HPDE6-E6E7 (cell line): ENCODE measurements at regions not wholly inside any gene's neighbourhood (a gene's known extent, or its start where the extent isn't known, plus 50 kb on each side); places are given as distances from the start of the nearest gene placed in this dataset.

Experiments used
- DNase-seq: peaks from one replicate; pipeline ENCODE4 v3.0.0; 2011; ENCODE audit warnings: missing footprints; ENCODE audit errors: extremely low spot score

DNA sequence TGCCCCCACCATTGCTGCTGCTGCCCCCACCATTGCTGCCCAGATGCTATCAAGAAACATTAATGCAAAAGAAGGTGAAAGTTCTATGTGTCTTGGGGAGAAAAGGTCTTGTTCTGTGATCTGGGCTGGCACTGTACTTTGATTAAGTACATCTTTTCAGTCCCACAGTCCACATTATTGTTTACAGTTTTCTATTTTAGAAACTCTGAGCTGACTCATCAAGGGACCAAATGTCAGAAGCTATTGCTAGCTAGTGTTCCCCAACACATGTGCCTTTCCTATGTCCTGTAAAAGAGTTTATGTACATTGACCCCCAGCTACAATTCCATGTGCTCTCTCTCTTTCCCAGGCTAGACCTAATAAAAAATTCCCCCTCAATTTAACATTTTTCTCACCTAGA is 264.7 kb upstream of the NECTIN3 start:
- DNase-seq, result no peak

DNA sequence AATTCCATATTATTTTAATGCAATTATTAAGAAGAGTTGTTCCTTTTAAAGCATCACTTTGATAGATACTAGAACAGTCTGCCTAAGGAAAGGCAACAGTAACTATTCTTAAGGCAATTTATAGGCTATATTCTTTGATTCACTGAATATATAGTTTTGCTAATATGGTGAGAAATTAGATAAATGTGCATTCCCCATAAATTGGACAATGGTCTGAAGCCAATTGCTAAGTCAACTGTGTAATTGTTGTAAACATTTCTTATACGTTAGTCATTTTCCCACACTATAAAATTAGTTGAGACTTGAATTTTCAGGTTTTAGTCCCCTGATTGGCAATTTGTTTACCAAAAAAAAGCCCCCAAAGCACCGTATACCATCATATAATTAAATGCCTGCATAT is 263.0 kb upstream of the NECTIN3 start:
- no peak for DNase-seq

DNA sequence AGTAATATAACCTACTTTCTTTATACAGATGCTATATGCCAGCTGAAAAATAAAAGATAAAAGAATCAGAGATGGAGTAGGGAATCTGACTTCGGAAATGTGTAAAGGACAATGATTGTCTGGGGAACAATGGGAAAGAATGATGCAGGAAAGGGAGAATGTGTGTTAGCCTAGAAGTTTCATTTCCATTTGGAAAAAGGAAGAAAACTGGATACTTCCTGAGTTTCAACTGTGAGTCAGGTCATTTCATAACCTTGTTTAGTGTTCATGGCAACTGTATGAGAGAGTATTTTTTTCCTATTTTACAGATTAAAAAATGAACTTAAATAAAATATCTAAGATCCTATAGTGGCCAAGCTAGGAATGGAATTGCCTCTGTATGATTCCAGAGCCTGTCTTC is 261.3 kb upstream of the NECTIN3 start:
- DNase-seq, result no peak

DNA sequence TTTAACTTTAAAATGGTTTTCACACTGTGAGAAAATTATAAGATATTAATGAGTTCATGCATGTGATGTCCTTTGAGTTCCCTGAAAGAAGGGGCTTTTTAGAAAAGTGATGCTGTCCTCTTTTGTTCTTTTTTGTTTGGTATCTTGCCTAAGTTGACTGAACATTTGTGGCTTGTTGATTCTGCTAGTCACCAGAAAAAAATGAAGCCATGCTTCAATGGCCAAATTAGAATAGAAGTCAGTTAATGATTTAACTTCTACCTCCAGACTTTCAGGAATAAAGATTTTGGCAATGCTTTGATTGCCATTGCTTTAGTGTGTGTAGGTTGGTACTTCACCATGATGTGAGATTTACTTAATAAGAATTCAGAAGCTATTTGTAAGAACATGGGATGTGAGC is 260.6 kb upstream of the NECTIN3 start:
- no peak for DNase-seq

DNA sequence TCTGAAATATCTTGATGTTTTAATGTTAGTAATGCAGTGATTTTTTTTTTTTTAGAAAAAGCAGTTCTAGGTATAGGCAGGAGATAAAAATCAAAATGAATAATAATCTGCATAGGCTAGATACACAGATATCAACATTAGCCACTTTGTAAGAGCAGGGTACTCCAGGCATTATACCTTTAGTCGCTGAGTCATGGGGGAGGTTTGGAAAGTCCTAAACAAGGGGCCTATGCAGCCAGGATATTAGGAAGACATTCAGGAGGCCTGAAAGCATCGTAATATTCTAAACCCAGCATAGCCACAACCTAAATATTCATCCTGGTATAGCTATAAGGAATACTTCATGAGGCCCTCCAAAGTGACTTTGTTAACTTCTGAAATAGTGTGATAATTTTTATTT is 258.1 kb upstream of the NECTIN3 start:
- DNase-seq, result no peak

DNA sequence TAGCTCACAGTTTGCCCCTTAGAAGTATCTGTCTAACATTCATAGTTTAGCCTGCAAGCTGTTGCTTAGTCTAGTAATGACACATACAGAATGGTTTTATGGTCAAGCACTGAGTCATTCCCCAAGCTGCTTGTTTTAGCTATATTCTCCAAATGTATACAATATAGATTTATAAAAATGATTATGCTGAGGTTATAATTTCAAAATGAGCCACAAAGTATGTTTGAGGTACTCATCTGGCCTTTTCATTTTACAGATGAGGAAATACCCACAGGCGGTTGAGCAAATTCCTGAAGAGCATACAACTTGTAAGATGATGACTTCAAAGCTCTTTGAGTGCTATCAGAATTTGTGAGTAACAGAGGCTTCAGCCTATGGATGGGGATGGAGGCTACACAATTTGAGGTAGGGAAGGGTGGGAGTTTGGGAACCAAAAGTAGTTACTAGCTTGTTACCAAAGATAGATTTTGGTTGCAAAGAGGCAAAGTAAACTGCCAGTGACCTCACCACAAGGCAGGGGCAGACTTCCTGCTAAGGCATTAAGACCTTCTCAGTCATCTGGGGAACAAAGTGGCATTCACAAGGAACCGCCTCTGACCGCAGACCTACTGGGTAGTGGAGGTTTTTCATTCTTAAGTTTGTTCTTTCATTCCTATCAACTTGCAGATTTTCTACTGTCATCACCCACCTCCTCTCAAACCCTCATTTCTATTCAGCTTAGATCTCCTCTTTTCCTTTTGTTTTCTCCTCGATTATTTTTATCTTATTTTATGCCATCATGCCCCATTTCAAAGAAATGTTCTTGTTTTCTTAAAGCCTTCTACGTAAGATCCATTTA is 257.2 kb upstream of the NECTIN3 start:
- DNase-seq, result no peak

DNA sequence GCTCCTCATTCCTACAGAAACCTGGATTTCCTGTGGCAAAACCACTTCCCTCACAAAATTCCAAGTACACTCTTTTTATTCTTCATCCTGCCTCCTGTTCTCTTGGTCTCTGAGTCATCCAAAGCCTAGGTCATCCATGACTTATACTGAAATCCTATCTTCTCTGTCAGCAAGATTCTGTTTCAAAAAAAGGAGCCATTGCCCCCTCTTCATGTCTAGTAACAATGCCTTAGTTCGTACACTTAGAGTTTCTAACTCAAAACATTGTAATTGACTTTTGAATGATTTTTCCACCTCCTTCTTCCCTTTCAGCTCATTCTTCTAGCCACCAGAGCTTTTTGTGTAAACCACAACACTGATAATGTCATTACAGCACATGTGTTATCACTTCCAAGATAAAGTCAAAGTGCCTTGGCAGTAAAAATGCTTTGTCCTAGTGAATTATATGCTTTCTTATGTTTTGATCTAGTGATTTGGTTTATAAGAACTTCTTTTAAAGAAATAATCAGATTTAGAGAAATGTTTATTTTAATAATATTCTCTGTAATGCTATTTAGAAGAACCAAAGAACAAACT is 256.5 kb upstream of the NECTIN3 start:
- no peak for DNase-seq

DNA sequence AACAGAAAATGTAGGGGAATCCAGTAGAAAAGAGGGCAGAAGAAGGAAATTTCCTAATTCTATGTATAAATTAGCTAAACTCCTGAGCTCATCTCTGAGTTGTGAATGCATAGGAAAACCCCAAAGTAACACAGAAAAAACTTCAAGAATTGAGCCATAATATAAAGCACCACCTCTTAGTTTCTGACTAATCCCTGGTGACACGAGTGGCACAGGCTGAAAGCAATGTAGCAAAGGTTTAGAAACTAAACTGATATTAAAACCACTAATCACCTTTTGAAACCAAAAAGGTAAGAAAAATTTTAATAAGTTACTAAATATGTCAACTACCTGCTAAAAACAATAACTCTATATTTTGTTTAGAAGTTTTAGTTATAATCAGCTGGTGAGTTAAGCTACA is 255.6 kb upstream of the NECTIN3 start:
- no peak for DNase-seq

DNA sequence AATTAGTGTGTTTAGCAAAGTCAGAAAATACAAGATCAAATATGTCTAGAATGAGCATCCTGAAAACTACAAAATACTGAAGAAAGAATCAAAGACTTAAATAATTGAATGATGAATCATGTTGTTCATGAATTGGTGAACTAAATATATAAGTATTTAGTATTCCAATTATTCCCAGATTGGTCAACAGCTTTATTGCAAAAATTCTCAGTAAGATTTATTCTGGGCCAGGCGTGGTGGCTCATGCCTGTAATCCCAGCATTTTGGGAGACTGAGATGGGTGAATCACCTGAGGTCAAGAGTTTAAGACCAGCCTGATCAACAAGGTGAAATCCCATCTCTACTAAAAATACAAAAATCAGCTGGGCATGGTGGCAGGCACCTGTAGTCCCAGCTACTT is 250.0 kb upstream of the NECTIN3 start:
- no peak for DNase-seq

DNA sequence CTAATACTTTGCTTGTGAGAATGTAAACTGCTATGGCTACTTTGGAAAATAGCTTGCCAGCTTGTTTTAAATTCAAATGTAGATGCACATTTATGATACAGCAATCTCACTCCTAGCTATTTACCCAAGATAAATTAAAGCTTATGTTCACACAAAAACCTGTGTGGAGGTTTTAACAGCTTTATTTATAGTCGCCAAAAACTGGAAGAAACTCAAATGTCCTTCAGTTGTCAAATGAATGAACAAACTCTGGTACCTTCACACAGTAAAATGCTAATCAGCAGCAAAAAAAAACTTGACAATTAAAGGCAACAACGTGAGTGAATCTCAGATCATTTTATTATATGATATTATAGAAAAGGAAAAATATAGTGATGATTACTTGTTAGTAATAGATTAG is 248.6 kb upstream of the NECTIN3 start:
- no peak for DNase-seq

DNA sequence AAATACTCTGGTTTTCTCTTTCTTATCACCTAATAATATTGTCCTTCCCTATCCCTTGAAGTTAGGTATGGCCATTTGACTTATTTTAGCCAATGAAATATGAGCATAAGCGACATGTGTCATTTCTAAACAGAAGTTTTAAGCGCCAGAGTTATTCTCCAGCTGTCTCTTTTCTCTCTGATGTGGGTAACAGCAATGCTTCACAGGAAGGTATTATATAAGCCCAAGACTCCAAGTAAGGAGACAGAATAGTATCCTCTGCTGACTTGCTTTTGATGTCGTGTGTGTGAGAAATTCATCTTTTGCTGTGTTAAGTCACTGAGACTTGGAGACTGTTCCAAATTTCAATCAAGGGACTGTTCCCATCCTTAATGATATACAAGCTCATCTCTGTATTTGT is 224.6 kb upstream of the NECTIN3 start:
- DNase-seq, result no peak

DNA sequence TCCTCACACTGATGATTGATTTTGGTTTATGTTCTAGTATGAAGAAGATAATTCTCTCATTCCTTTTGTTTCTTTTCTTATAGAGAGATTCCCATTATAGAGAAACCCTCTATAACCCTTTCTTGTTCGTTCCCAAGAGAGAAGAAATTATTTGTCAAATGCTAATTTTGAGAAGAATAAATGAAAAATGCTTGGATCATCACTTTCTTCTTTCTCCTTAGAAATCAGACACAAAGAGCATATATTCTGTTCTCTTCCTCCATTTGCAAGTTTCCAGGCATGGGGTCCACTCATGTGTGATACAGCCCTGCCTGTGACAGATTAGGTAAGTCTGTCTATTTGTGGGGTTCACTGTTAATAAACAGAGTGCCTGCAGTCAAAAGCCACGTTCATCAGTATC is 222.6 kb upstream of the NECTIN3 start:
- DNase-seq, result no peak

DNA sequence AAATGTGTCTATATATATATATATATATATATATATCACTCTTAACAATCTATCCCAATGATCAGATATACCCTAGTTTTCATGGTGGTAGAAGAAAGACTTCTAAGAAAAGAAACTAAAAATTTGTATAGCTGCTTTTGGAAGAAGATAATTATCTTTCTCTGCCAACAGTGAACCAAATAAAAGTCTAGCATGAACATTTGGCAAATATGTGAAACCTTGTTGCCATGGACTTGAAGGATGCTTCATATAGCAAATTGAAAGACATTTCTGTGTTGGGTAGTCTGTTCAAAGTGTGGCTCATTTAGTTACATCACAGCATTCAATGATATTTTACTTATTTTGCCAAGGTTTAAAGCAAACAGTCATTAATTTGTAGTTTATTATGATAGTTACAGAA is 219.9 kb upstream of the NECTIN3 start:
- DNase-seq, result no peak

DNA sequence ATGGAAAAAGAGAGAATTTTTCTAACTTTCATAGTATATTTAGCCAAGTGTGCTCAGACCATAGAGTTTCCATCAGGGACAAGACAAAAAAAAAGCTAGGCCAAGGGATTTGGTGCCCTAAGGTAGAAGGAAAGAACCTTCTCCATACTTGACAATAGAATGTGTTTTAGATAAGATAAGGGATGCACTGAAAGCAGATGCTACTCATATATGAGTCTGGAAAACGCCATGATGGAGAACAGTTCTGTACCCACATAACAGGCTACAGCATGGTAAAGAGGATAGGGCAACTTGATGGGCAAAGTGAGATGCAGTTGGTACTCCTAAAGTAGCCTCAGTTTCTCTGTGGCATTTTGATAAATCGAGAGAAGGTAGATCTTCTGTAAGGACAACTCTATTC is 216.4 kb upstream of the NECTIN3 start:
- no peak for DNase-seq

DNA sequence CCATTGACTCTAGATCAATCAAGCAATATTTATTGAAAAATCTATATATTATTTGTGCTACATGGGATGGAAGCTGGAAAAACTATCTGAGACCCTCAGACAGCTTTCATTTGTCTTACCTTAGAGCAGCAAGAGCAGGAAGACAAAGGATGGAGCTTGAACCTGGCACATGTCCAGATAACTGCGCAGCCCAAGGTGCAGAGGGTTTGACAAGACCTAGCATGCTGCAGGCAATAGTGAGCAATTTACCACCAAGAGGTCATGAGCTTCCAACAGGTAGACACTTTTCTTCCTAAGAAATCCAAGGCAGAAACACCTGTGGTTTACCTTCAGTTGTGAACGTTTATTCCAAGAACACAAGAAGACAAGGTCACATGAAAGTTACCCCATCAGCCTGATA is 214.7 kb upstream of the NECTIN3 start:
- DNase-seq, result no peak

DNA sequence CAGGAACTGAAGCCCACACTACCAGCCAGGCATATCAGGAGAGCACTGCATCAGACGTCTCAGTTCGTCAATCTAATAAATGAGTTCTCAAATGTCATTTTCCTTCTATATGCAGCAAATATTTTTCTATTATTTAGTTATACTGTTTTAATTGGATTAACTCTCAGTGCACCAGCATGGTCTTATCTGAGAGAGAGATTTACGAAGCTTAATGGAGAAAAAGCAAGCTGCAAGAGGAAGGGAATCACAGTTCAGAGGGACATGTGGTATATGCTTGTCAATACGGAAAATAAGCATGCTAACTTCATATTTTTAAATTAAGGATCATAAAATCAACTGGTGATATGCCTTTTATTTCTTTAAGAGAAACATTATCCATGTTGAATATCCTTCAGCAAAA is 213.1 kb upstream of the NECTIN3 start:
- DNase-seq, result no peak

DNA sequence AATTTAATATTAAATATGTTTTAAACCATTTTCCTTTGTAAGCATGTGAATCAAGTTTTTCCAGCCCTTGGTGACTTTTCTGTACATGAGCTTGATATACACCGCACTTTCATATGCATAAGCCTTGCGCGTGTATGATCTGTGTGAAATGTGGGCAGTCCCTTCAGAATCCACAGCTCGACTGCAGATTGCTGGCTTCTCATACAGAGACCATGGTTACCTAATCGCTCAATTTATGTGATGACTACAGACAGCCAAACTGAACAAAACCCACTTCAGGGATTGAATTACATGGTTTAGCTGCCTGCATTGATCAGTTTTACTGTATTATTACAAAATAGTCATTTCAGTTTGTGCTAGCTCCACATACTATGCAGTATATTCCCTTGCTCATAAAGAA is 212.3 kb upstream of the NECTIN3 start:
- DNase-seq, result no peak

DNA sequence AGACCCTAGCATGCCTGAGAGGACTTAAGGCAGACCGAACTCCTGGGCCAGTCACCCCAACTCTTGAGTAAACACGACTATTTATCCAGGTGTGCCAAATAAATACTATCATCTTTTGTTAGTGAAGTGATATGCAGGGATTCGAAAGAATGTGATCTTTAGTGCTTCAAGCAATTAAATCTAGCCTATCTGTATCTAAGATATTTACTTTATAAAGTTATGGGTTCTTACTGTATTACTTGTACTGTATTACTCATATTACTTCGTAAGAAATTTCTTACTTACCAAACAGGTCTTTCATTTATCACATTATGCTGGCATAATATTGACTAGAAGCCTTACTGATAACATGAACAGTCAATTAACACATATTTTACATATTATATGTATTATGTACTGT is 211.6 kb upstream of the NECTIN3 start:
- no peak for DNase-seq

DNA sequence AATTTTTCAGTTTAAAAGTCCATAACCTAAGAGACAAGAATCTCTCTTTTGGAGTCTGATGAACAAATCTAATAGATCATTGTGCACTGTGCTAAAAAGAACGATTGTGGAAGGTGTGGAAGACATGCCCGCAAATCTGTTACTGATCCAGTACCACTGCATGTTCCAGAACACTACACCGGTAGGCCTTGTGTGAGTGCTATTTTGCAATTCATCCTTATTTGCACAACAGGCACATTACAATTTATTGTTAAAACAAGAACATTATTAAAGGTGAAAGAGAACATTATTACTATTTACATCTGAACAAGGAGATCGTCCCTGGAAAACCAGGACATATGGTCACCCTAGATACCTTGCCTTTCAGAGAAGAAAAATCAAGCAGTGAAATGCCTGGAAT is 205.7 kb upstream of the NECTIN3 start:
- no peak for DNase-seq

DNA sequence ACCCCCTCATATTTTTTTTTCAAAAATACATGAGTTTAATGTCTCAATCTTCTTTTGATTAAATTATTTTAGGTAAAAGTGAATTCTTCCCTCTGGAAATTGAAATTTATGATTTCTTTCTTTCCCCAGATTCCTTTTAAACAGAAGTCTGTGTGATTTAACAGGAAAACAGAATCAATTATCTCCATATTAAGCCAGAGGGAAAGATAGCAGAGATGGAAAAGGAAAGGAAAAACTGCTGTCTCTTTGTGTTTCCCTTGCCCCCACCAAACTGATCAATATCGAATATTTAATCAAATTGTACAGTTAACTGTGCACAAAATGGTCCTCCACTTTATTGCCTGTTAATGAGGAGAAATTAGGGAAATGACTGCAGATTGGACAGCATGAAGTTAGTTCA is 203.5 kb upstream of the NECTIN3 start:
- DNase-seq, result no peak

DNA sequence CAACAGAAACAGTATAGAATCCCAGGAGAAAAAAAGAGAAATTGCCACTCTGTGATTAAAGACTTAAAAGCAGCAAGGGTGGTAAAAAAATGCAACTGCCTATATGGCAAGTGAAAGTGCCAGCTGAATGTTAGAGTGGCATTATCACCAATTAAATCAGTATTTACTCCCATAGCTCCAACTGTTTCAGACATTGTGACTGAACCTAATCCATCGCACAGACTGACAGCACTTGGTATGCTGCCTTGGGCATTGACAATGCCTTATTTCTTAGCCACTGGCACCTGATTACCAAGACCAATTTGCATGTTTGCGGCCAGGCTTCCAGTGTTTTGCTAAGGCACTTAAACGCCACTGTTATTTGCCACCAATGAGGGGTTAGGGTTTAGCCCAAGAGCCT is 201.9 kb upstream of the NECTIN3 start:
- no peak for DNase-seq

DNA sequence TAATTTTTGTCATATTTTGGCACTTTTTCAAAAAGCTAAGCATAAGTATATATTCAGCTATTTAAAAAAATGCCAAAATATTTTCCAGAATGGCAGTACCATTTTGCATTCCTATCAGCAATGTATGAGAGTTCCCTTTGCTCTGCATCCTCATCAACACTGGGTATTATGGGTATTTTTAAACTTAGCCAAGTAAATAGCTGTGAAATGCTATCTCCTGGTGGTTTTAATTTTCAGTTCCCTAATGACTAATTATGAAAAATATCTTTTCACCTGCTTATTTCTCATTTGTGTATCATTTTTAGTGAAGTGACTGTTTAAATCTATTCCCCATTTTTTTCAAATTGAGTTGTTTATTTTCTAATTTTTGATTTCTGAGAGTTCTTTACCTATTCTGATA is 199.7 kb upstream of the NECTIN3 start:
- DNase-seq, result no peak

DNA sequence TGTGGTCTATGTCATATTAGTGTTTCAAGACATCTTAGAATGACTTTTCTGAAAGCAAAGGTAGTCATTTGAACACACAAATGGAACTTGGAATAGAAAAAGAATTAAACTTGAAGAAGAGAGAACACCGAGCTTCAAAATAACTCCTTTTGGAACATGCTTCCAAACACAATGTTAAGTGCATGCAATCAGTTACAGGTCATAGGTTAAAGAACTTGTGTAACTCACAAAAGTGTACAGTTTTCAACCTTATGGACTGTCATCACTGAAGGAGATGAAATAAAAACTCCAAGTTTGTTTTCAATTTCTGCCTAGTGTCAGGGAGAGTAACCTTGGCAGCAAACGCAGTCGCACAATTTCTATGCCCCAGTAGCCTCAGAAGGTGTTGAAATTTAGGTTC is 192.9 kb upstream of the NECTIN3 start:
- DNase-seq, result no peak

DNA sequence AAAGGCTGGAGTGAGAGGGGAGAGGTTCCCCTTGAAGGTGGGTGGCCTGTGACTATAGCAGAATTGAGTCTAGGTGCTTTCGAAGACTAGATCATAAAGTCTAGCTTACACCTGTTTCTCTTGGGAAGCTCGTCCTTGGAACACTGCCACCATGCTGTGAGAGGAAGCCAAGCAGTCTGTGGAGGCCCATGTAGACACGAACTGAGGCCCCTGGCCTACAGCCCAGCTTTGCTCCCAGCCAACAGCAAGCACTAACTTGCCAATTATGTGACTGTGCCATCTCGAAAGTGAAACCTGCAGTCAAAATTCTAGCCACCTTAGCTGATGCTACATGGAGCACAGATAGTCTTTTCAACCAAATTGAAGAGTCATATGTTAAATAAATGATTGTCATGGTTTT is 190.5 kb upstream of the NECTIN3 start:
- DNase-seq, result peak; percentile 74
